H9 (cell line): ENCODE measurements at regions not wholly inside any gene's neighbourhood (a gene's known extent, or its start where the extent isn't known, plus 50 kb on each side); places are given as distances from the start of the nearest gene placed in this dataset.

Source experiments
- DNase-seq: peaks from one replicate; pipeline ENCODE4 v3.0.0-alpha.2; 2017
- H2AFZ ChIP-seq: one replicate; pipeline ENCODE4 v1.6.1; 2013; ENCODE audit warnings: mild to moderate bottlenecking, low read length, control low read depth, moderate library complexity
- H2AK5ac ChIP-seq: 2 replicates; pipeline ENCODE4 v1.6.1; 2013; ENCODE audit warnings: low read length, control low read depth, mixed read lengths; ENCODE audit not compliant: insufficient read length
- H2BK120ac ChIP-seq: one replicate; pipeline ENCODE4 v1.6.1; 2013; ENCODE audit warnings: low read depth, mild to moderate bottlenecking, low read length, control low read depth, inconsistent platforms; ENCODE audit not compliant: poor library complexity, severe bottlenecking
- H2BK12ac ChIP-seq: 2 replicates; pipeline ENCODE4 v1.6.1; 2013; ENCODE audit warnings: low read length, control low read depth, mixed read lengths, low read depth; ENCODE audit not compliant: insufficient read length
- H2BK15ac ChIP-seq: 2 replicates; pipeline ENCODE4 v1.6.1; 2013; ENCODE audit warnings: low read depth, low read length, control low read depth
- H2BK20ac ChIP-seq: one replicate; pipeline ENCODE4 v1.6.1; 2013; ENCODE audit warnings: low read depth, mild to moderate bottlenecking, low read length, control low read depth, inconsistent platforms; ENCODE audit not compliant: poor library complexity, severe bottlenecking
- H2BK5ac ChIP-seq: 2 replicates; pipeline ENCODE4 v1.6.1; 2013; ENCODE audit warnings: low read length, control low read depth, mixed read lengths; ENCODE audit not compliant: insufficient read length
- H3K14ac ChIP-seq: 2 replicates; pipeline ENCODE4 v1.6.1; 2013; ENCODE audit warnings: low read length, control low read depth; ENCODE audit not compliant: insufficient read depth
- H3K18ac ChIP-seq: 2 replicates; pipeline ENCODE4 v1.6.1; 2013; ENCODE audit warnings: low read depth, mild to moderate bottlenecking, mixed read lengths, low read length, control low read depth; ENCODE audit not compliant: insufficient read length
- H3K23ac ChIP-seq: 2 replicates; pipeline ENCODE4 v1.6.1; 2013; ENCODE audit warnings: low read length, control low read depth, mixed read lengths, low read depth; ENCODE audit not compliant: insufficient read length
- H3K23me2 ChIP-seq: 2 replicates; pipeline ENCODE4 v1.6.1; 2013; ENCODE audit warnings: low read depth, mild to moderate bottlenecking, mixed read lengths, low read length, control low read depth; ENCODE audit not compliant: insufficient read length, poor library complexity, severe bottlenecking
- H3K27ac ChIP-seq: 2 replicates; pipeline ENCODE4 v1.5.1; 2013; ENCODE audit warnings: low read length, control low read depth, mixed read lengths, low read depth; ENCODE audit not compliant: insufficient read length
- H3K27me3 ChIP-seq: 2 replicates; pipeline ENCODE4 v1.6.1; 2013; ENCODE audit warnings: low read length, control low read depth, inconsistent platforms; ENCODE audit not compliant: insufficient read depth
- H3K4ac ChIP-seq: 2 replicates; pipeline ENCODE4 v1.6.1; 2013; ENCODE audit warnings: low read depth, mild to moderate bottlenecking, control low read depth, inconsistent platforms, low read length, moderate library complexity
- H3K4me1 ChIP-seq: 2 replicates; pipeline ENCODE4 v1.6.1; 2013; ENCODE audit warnings: low read length, control low read depth, inconsistent platforms; ENCODE audit not compliant: insufficient read depth
- H3K4me2 ChIP-seq: 2 replicates; pipeline ENCODE4 v1.6.1; 2013; ENCODE audit warnings: low read length, control low read depth, mixed read lengths; ENCODE audit not compliant: insufficient read length, insufficient read depth
- H3K56ac ChIP-seq: 2 replicates; pipeline ENCODE4 v1.6.1; 2013; ENCODE audit warnings: low read depth, mild to moderate bottlenecking, mixed read lengths, low read length, control low read depth; ENCODE audit not compliant: insufficient read length
- H3K79me1 ChIP-seq: 2 replicates; pipeline ENCODE4 v1.6.1; 2013; ENCODE audit warnings: low read depth, mild to moderate bottlenecking, moderate library complexity, low read length, control low read depth, inconsistent platforms; ENCODE audit not compliant: insufficient read depth, poor library complexity, severe bottlenecking
- H3K79me2 ChIP-seq: 2 replicates; pipeline ENCODE4 v1.6.1; 2013; ENCODE audit warnings: low read length, control low read depth, inconsistent platforms; ENCODE audit not compliant: insufficient read depth
- H3K9ac ChIP-seq: 2 replicates; pipeline ENCODE4 v1.6.1; 2013; ENCODE audit warnings: low read length, control low read depth, mixed read lengths; ENCODE audit not compliant: insufficient read length; ENCODE audit errors: extremely low read depth
- H3K9me3 ChIP-seq: one replicate; pipeline ENCODE4 v1.6.1; 2013; ENCODE audit warnings: low read depth, low read length, inconsistent platforms; ENCODE audit not compliant: control insufficient read depth
- H3T11ph ChIP-seq: one replicate; pipeline ENCODE4 v1.6.1; 2013; ENCODE audit warnings: mild to moderate bottlenecking, low read length, control low read depth, inconsistent platforms
- H4K20me1 ChIP-seq: one replicate; pipeline ENCODE4 v1.6.1; 2013; ENCODE audit not compliant: control insufficient read depth, insufficient read length, insufficient read depth
- H4K5ac ChIP-seq: 2 replicates; pipeline ENCODE4 v1.6.1; 2013; ENCODE audit warnings: low read depth, mild to moderate bottlenecking, mixed read lengths, low read length, control low read depth; ENCODE audit not compliant: insufficient read length
- H4K8ac ChIP-seq: replicated peaks from 2 replicates; pipeline ENCODE4 v1.6.1; 2013; ENCODE audit warnings: low read length, control low read depth, mixed read lengths, low read depth; ENCODE audit not compliant: insufficient read length
- H4K91ac ChIP-seq: 2 replicates; pipeline ENCODE4 v1.6.1; 2013; ENCODE audit warnings: low read depth, mild to moderate bottlenecking, moderate library complexity, mixed read lengths, low read length, control low read depth; ENCODE audit not compliant: insufficient read length
- H3K27ac Mint-ChIP-seq, 3 experiments: 2 replicates in 2 of 3; 3 replicates in 1 of 3; pipeline ENCODE4 v1.8.0; 2020 to 2021; ENCODE audit warnings: mixed read lengths in 3 of 3, mild to moderate bottlenecking in 1 of 3, moderate library complexity in 1 of 3
- H3K27me3 Mint-ChIP-seq: 2 replicates; pipeline ENCODE4 v1.8.0; 2021; ENCODE audit warnings: low read depth, mild to moderate bottlenecking, moderate library complexity, mixed read lengths
- H3K36me3 Mint-ChIP-seq, 3 experiments: 2 replicates in 2 of 3; 3 replicates in 1 of 3; pipeline ENCODE4 v1.8.0; 2020 to 2021; ENCODE audit warnings: low read depth in 3 of 3, mixed read lengths in 3 of 3; ENCODE audit not compliant: insufficient read depth in 1 of 3
- H3K4me1 Mint-ChIP-seq, 2 experiments: 2 replicates each; pipeline ENCODE4 v1.8.0; 2020; ENCODE audit warnings: mixed read lengths in 2 of 2
- H3K4me3 Mint-ChIP-seq, 2 experiments: 2 replicates in 1 of 2; 3 replicates in 1 of 2; pipeline ENCODE4 v1.8.0; 2020 to 2021; ENCODE audit warnings: mild to moderate bottlenecking in 2 of 2, mixed read lengths in 2 of 2, moderate library complexity in 1 of 2
- H3K9me3 Mint-ChIP-seq, 2 experiments: 2 replicates in 1 of 2; 3 replicates in 1 of 2; pipeline ENCODE4 v1.8.0; 2020; ENCODE audit warnings: mild to moderate bottlenecking in 2 of 2, mixed read lengths in 2 of 2, moderate library complexity in 1 of 2
- WGBS: extraction: QIAGEN DNeasy Blood & Tissue Kit; methylation state at CpG from one replicate; pipeline ENCODE4 v1.1.7; 2013; ENCODE audit warnings: missing lambda C conversion rate, low lambda C conversion rate, mixed read lengths; ENCODE audit not compliant: insufficient read length; ENCODE audit errors: extremely low coverage; 5-methylcytosine and 5-hydroxymethylcytosine counted together
- TF ChIP-seq, protein P1 (sequence below): fragments of 200-600 bp; sonication (generic); conservative IDR thresholded peaks from 3 replicates; pipeline ENCODE4 v1.8.0; 2021; ENCODE audit warnings: antibody characterized with exemption, mild to moderate bottlenecking

- no peak overlapping the region for H3K18ac ChIP-seq
- H3K4me2 ChIP-seq = no peak overlapping the region
- no peak for DNase-seq
- no CpG with 5 or more reads among the region's 2 CpGs for WGBS
- no peaks in the 10 kb centered on the region for H3K27me3 ChIP-seq
- no peak overlapping the region for H2AK5ac ChIP-seq
- H3K9ac ChIP-seq = no peak overlapping the region
- H3K36me3 Mint-ChIP-seq = no peaks in the 10 kb centered on the region
- H3K4me1 Mint-ChIP-seq = no peaks in the 10 kb centered on the region
- H3K27ac ChIP-seq = no peak overlapping the region
- no peak overlapping the region for H2AFZ ChIP-seq
- no peak overlapping the region for H3K56ac ChIP-seq
- H2BK15ac ChIP-seq = no peak overlapping the region
- H3K4me1 ChIP-seq = no peaks in the 10 kb centered on the region
- no peak overlapping the region for H2BK120ac ChIP-seq
- no peaks in the 10 kb centered on the region for H4K20me1 ChIP-seq
- no peak overlapping the region for H3K27ac Mint-ChIP-seq
- H3K4me3 Mint-ChIP-seq = no peak overlapping the region
- TF ChIP-seq, protein P1, sequence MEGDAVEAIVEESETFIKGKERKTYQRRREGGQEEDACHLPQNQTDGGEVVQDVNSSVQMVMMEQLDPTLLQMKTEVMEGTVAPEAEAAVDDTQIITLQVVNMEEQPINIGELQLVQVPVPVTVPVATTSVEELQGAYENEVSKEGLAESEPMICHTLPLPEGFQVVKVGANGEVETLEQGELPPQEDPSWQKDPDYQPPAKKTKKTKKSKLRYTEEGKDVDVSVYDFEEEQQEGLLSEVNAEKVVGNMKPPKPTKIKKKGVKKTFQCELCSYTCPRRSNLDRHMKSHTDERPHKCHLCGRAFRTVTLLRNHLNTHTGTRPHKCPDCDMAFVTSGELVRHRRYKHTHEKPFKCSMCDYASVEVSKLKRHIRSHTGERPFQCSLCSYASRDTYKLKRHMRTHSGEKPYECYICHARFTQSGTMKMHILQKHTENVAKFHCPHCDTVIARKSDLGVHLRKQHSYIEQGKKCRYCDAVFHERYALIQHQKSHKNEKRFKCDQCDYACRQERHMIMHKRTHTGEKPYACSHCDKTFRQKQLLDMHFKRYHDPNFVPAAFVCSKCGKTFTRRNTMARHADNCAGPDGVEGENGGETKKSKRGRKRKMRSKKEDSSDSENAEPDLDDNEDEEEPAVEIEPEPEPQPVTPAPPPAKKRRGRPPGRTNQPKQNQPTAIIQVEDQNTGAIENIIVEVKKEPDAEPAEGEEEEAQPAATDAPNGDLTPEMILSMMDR = no peak
- no peak overlapping the region for H4K5ac ChIP-seq
- H3K14ac ChIP-seq = no peak overlapping the region
- no peaks in the 10 kb centered on the region for H3K27me3 Mint-ChIP-seq
- H2BK5ac ChIP-seq = no peak overlapping the region
- H3K23me2 ChIP-seq = no peaks in the 10 kb centered on the region
- H4K8ac ChIP-seq = no peak overlapping the region
- H3K79me2 ChIP-seq = no peaks in the 10 kb centered on the region
- no peak overlapping the region for H3K23ac ChIP-seq
- H3K79me1 ChIP-seq = no peaks in the 10 kb centered on the region
- no peak overlapping the region for H3T11ph ChIP-seq
- no peaks in the 10 kb centered on the region for H3K9me3 Mint-ChIP-seq
- no peak overlapping the region for H2BK12ac ChIP-seq
- H4K91ac ChIP-seq = no peak overlapping the region
- H3K4ac ChIP-seq = no peak overlapping the region
- no peaks in the 10 kb centered on the region for H3K9me3 ChIP-seq
- H2BK20ac ChIP-seq = no peak overlapping the region
Observed at GRCh38 chr17:70658840-70659239, 489.5 kb downstream of the KCNJ2 start.
